Dermis microvascular lymphatic vessel endothelial cell (primary cell): ENCODE measurements at regions not wholly inside any gene's neighbourhood (a gene's known extent, or its start where the extent isn't known, plus 50 kb on each side); places are given as distances from the start of the nearest gene placed in this dataset.
"Not testable (repeated sequence)": the region's sequence is repeated elsewhere in the genome, so short reads cannot be mapped to it uniquely, and the experiment has no call there.

Source experiments
- DNase-seq, 2 donors: peaks; one replicate each; pipeline versions ENCODE4 v3.0.0 to v3.0.0-alpha.2; 2010; ENCODE audit warnings: low read depth in 2 of 2

DNA sequence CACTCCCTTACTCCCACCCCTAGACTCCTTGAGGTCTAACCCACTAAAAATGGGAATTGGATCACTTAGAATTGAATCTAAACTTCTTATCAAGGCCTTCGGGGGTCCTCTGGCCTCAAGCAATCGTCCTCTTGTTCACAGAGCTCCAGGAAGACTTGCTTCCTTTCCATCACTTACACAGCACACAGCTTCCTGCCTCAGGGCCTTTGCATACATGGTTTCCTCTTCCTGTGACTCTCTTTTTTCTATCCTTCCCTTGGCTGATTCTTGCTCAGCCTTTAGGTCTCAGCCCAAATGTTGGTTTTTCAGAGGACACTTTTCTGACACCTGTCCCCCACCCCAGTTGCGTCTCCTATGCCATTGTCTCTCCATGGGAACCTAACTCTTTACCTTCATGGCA lies 50.0 kb upstream of the ALDH1B1 start:
- no peak for DNase-seq

DNA sequence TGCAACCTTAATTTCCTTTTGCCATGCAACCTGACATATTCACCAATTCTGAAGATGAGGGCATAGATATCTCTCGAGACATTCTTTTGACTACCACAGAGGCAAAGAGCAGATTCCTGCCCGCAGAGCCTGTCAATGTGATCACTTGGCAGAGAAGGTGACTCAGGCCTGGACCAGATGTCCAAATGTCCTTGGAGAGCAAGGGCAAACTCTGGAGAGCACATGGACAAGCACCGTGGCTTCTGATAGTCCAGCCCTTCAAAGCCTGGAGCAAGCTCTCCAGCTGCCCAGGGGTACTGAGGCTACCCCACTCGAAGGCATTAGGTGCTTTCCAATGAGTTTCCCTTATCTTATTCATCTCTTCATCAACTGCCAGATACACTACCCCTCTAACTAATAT lies 50.4 kb upstream of the ALDH1B1 start:
- no peak for DNase-seq

DNA sequence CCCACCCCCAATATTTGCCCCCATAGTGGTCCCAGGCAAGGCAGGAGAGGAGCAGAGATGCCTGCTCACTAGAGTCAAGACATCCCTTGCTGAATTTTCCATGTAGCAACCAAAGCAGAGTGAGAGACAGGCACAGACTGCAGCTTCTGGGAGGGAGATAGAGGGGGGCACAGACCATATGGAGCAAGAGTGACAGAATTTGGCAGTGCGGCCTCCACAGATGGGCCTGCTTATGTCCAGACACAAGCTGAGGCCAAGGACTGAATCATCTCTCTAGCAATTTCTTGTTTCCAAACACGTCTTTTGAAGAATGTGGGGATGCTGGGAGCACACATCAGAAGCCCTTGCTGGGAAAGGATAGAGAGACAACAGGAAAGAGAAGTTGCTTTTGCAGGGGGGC lies 53.0 kb upstream of the ALDH1B1 start:
- no peak for DNase-seq

DNA sequence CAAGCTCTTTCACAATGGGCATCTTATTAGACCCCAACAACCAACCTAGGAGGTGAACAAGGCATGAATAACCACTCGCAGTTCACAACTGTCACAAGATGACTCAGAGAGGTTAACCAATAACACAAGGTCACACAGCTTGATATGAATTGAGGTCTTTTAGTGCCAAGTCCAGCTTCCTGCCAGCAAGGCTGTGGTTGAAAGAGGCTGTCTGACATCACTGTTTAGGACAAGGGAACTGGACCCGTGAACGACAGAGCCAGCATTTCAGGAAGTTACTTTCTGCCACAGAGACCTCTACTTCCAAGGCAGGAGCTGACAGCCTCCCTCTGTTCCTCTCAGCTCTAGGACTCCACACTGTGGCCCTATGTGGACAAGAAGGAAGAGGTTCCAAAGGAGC lies 53.4 kb upstream of the ALDH1B1 start:
- DNase-seq = no peak

DNA sequence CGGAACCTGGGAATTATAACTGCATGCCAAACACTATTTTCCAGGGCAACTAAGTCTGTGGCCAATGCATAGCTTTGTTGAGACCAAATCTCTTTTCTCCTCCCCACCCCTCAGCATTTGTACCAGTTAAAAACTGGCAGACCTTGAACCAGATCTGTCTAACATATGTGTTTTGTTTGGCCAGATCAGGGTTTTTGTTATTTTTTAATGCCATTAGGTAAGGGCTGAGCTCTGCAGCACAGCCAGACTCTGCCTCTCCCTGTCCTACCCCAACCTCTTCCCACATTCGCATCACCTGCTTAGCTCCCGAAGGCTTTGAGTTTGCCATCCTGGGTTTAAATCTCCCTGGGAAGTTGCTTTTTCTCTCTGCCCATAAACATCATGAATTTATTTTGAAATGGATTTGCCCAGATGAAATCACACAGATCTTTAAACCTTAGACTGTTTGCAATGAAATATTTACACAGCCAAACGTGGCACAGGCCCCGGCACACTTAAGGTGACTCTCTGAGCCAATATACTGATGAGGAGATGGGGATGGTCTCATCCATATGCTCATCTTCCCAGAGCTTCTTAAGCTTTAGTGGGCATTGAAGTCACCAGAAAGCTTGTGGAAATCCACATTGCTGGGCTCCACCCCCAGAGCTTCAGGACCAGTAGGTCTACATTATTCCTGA lies 54.0 kb upstream of the ALDH1B1 start:
- DNase-seq = no peak

DNA sequence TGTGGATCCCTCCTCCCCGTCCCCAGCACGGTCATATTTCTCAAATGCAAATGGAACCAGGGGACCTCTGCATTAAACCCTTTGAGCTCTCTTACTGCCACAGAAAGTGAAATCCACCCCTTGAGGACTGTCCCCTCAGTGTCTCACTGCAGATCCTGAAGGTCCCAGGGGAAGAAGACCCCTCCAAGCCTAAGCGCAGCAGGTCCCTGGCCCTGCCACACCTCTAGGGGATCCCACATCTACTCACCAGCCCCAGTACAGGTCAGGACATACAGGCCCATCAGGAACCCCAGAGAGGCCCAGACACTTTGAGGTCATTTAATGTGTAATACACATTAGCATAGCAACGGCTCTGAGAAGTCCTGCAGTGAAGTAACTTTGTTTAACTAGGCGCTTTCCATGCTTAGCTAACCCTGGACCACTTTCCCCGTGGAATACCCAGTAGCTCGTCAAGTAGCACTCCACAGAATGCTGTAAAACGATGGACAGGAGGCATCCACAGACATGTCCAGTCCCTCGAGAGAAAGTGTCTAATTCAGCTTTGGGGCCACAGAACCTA lies 54.7 kb upstream of the ALDH1B1 start:
- DNase-seq = no peak

DNA sequence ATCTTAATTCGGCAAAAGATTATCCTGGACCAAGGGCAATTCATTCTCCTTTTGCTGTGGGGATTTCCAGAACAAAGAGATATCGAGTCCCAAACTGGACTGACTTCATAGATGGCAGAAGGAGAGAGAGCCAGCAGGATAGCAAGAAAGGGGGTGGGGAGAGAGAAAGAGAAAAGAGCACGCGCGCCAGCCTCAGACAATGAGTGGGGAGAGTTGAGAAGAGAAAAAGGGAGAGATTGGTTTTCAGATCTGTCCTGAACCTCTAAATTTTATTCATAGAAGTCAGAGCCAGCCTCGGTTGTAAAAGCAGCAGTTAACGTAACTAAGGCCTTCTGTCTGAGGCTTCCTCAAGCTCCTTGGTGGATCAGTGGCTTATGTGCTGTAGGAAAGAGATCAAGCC lies 55.3 kb upstream of the ALDH1B1 start:
- no peak for DNase-seq

DNA sequence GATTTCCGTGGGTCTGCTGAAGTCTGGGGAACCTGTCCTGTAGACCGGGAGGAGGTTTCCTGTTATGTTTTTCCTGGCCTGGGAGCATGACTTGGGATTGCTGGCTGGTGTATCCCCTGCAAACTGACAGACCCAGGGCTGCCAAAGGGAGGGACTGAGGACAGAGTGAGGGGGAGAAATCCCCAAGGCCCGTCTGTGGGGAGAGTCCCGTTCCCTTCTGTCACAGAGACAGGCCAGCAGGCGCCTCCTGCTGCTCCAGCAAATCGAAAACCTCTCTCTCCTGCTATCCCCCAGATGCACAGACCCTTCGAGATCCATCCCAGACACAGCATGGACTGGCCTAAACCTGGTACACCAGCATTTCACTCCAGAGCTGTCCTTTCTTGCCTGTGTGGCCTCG lies 56.2 kb upstream of the ALDH1B1 start:
- no peak for DNase-seq

DNA sequence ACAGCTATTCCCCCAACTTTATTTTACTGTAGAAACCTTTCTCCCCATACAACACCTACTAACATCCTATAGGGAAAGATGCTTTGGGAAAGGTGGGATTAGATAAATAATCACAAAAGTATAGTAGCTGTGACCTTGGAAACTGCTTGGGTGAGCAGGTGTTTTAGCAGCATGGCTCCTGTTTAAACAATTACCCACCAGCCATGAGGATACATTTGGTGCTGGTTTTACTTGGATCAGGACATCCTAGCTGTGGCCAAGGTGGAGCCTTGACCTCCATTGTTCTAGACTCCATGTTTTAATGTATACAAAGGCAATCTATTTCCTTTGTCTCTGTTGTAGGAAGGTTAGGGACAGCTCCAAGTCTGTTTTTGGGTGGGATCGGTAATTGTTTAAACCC lies 56.8 kb upstream of the ALDH1B1 start:
- no peak for DNase-seq

DNA sequence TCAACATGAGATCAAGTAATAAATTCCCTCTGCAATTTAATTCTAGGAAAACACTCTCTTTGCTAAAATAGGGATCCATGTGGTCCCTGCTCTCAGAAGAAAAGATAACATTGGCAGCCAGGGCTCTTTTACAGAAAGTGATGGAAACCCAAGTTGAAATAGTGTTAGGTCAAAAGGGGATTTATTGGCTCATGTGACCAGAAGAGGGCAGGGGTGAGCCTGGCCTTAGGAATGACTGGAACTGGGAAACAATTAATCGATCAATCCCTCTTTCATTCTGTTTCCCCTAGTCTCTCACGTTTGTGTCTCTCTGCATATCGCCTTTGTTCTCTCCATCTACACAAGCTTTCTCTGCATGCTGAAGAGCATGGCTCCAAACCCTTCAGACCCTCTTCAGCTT lies 58.3 kb upstream of the ALDH1B1 start:
- no peak for DNase-seq

DNA sequence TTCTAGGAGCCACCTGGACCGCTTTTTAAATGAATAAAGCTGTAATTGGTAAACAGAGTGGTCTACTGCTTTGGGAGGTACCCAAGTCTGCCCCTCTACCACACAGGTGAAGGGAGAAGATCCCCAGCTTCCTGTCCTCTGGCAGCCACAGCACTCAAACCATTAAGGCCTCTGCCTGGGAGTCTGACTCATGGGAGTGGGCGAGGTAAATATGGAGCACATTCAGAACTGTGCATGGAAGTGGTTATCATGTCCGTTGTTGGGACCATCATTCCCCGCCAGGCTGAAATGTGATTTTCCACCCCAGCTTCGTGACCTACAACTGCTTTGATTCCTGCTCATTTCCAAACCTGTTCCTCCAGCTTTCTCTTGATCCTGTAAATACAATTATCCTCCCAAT lies 59.5 kb upstream of the ALDH1B1 start:
- no peak for DNase-seq

DNA sequence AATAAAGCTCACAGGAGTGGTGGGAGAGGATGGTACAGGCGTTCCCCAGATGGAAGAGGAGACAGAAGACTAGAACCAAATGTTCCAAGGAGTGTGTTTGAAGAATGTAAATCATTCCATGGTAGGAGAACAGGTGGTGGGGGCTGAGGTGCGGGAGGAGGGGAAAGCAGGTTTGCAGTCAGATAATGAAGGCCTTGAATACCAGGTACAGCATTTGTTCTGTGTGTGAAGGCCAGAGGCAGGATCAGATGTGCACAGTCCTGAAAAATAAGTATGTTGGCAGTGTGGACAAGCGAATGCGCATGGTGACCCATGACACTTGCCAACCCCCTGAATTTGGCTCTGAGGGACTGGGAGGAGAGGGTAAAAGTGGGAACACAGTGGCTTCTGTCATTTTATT lies 59.9 kb upstream of the ALDH1B1 start:
- no peak for DNase-seq

DNA sequence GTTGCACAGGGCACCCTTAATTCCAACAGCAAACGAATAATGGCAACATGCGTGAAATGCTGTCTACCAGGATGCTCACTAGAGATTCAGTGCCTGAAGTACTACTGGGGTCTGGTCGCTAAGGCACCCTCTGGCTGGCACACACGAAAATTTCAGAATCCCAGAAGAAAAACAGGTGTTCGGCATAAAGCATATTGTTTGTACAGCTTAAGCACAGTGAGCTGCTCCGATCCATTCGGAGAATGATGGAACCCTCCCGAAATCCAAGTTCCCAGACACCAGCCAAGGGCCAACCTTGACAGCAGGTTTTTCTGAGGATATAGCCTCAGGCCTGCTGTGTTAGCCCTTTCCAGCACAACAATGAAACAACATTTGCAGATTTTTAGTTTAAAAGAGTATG lies 61.4 kb upstream of the ALDH1B1 start:
- no peak for DNase-seq

DNA sequence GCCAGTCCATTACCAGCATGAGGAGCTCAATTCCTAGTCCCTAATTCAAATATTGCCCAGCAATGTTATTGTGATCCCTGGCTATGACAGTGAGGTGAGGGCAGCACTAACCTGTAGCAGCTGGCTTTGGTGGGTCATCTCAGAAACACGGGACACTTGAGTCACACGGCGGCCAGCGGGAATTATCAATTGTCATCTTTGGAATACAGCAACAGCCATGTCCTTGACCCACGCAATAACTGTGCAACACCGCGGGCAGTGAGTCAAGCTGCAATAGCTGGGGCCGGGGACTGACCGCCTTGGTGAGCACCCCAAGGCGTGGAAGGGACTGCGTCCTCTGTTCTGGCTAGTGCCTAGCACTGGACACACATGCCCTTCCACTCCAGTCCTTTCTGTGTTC lies 62.5 kb upstream of the ALDH1B1 start:
- DNase-seq = no peak

DNA sequence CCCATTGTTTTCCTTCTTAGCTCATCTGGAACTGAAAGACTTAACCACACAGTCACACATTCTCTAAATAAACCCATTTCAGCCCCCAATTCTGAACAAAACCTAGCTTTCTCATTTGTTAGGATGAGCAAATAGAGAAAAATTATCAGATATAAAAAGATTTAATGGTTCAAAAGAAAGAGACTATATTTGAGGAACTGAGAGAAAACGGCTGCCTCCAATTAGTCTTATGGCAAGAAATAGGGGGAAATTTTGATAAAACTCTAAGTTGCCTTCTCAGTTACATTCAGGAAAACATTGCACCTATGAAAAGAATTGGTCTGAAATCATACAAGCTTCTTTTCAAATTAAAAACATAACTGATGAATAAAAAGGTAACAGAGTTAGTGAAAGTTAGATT lies 63.7 kb upstream of the ALDH1B1 start:
- no peak for DNase-seq

DNA sequence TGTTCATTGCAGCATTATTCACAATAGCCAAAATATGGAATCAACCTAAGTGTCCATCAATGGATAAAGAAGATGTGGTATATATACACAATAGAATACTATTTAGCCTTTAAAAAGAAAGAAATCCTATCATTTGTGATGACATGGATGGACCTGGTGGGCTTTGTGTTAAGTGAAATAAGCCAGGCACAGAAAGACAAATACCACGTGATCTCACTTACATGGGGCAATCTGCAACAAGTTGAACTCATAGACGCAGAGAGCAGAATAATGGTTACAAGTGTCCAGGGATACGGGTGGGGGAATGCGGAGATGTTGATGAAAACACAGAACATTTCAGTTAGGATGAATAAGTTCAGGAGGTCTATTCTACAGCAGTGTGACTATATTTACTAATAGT lies 66.4 kb upstream of the ALDH1B1 start:
- no peak for DNase-seq

DNA sequence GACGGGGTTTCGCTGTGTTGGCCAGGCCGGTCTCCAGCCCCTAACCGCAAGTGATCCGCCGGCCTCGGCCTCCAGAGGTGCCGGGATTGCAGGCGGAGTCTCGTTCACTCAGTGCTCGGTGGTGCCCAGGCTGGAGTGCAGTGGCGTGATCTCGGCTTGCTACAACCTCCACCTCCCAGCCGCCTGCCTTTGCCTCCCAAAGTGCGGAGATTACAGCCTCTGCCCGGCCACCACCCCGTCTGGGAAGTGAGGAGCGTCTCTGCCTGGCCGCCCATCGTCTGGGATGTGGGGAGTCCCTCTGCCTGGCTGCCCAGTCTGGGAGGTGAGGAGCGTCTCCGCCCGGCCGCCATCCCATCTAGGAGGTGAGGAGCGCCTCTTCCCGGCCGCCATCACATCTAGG lies 68.3 kb upstream of the ALDH1B1 start:
- not testable (repeated sequence) for DNase-seq

DNA sequence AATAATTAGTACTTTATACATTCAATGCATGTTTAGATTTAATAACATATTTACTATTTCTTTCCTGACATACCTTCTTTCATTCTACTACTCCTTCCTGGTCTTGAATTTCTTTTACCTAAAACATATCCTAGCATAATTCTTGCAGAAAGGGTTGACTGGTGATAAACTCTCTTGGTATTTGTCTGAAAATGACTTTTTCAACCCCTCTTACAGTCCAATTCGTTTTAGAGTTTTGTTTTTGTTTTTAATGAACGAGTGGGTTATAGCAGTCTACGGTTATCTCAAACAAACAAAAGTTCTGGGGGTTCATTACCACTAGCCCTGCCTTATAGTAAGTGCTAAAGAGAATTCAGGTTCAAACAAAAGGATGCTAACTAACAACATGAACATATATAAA lies 69.6 kb upstream of the ALDH1B1 start:
- no peak for DNase-seq

DNA sequence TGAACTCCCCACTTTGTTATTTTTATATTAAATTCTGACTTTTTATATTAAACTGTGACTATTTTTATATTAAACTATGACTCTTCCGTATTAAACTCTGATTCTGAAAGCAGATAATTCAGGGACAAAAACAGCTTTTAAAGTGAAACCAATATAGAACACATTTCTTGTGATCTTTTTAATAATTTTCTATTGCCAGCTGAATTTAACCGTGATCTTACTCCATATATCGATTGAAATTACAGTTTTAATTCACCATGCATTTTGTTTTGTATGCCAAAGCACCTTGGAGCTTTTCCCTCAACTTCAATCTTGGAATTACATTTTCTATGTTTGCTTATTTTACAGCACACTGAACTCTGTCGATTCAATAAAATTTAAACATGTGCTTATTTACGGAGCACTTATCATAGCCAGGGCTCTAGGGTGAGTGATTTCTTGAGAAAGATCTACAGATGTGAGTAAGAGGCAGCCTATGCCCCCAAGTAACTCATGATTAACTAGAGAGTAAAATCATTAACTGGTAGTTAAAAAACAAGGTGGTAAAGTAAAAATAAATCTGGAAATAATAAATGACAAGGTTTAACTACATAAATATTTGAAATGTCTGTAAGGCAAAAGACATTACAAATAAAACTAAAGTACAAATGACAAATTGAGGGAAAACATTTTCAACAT lies 72.9 kb upstream of the ALDH1B1 start:
- no peak for DNase-seq

DNA sequence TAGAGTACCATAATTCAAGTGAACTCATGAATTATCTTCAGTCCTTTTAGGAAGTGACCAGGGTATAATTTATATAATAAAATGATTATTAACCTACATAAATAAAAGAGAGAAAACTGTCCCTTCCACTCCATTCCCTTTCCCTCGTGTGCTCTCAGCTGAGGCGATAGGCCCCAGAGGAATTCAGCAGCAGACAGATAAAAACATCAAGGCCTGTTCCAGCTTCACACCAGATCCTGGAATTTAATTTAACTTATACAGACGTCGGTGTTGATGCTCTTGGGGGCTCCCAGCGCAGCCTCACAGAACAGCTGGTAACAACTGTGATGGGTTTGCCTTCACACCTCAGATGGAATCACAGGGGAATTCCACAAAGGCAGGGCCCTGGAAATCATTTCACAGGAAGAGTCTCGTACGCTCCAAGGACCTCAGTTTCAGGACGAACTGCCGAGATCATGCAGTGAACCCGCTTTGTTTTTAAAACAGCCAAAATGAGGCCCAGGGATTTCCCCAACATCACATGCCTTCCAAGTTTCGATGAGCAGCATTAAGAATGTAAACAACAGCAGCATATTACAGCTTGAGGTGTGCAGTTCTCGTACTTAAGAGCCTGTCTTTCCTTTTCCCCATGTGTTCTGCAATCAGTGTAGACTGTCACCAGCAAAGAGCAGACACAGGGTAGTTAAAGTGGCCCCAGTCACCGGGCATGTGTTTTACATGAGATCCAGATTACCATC lies 73.6 kb upstream of the ALDH1B1 start:
- peak in 1 of 2 donors; percentile 12 for DNase-seq

DNA sequence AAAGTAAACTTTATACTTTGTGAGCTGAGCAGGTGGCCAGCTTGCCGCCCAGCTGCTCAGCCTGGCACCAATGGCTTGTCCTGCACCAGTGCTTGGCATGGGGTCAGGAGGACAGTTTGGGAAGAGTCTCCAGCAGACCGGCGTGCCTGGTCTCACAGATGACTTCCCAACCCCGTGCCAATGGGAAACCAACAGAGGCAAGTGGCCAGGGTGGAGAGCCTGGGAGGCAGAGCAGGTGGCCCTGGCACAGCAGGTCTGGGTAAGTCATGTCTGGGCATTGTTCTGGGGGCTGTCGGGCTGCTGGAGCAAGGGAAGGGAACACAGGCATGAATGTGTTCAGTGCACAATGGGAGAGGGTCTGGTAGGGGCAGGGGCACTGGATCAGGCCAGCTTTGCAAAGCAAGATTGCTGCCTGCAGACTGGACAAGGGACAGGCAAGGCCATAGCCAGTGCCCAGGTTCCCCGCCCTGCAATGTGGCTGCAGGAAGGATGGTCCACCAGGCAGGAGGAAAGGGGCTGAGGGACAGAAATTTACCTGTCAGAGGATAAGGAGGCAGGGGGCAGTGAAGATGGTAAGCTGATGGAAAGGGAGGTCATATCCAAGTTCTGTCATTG lies 76.2 kb upstream of the ALDH1B1 start:
- DNase-seq = no peak

DNA sequence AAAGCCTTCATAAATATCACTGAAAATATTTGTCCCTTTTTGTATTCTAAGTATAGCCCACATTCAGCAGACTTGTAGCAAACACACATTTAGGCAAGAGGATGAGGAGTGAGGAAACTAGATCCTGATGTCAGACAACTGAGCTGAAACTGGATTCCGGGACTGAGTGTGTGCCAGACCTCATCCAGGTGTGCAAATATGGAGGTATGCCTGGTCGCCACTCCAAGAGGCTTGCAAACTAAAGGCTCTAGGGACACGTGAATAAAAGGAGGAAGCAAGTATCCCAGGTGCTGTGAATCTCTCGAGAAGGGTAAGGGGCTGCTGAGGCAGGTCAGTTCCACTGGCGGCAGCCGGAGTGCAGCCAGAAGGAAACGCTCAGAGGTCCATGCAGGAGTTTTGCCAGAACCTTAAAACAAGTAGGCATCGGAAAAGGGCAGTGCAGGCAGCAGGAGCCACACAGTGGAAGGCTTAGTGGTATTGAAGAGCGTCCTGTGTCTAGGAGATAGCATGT lies 77.4 kb upstream of the ALDH1B1 start:
- no peak for DNase-seq
